GM10266 (cell line): ENCODE measurements at regions not wholly inside any gene's neighbourhood (a gene's known extent, or its start where the extent isn't known, plus 50 kb on each side); places are given as distances from the start of the nearest gene placed in this dataset.

Experiments
- DNase-seq: peaks from one replicate; pipeline ENCODE4 v3.0.0; 2012; ENCODE audit errors: extremely low spot score
- CTCF ChIP-seq: IDR thresholded peaks from 2 replicates; pipeline ENCODE4 v1.5.1; 2012; ENCODE audit warnings: mild to moderate bottlenecking, low read depth; ENCODE audit not compliant: control insufficient read depth, insufficient read depth; ENCODE audit errors: missing control alignments

GRCh38 chr1:70871790-70872189, 175.8 kb downstream of the PTGER3 start:
- DNase-seq, result no peak
- TF ChIP-seq CTCF, result no peak

- TF ChIP-seq CTCF, result no peak
Observed at GRCh38 chr1:70874063-70874462, 173.6 kb downstream of the PTGER3 start.

GRCh38 chr1:70874818-70875217, 172.8 kb downstream of the PTGER3 start:
- no peak for TF ChIP-seq CTCF
- no peak for DNase-seq

More at GRCh38 chr1:70874063-70874462, 173.6 kb downstream of the PTGER3 start:
- DNase-seq, result no peak

GRCh38 chr1:70877343-70877742, 170.3 kb downstream of the PTGER3 start:
- no peak for TF ChIP-seq CTCF
- DNase-seq, result no peak

- TF ChIP-seq CTCF, result no peak
- no peak for DNase-seq
Observed at GRCh38 chr1:70887936-70888335, 159.7 kb downstream of the PTGER3 start.

GRCh38 chr1:70888722-70889121, 158.9 kb downstream of the PTGER3 start:
- TF ChIP-seq CTCF, result no peak
- DNase-seq, result no peak

- TF ChIP-seq CTCF, result no peak
- DNase-seq, result no peak
Observed at GRCh38 chr1:70890408-70890807, 157.2 kb downstream of the PTGER3 start.
